ENCODE measurements at regions not wholly inside any gene's neighbourhood (a gene's known extent, or its start where the extent isn't known, plus 50 kb on each side); places are given as distances from the start of the nearest gene placed in this dataset.

DNA sequence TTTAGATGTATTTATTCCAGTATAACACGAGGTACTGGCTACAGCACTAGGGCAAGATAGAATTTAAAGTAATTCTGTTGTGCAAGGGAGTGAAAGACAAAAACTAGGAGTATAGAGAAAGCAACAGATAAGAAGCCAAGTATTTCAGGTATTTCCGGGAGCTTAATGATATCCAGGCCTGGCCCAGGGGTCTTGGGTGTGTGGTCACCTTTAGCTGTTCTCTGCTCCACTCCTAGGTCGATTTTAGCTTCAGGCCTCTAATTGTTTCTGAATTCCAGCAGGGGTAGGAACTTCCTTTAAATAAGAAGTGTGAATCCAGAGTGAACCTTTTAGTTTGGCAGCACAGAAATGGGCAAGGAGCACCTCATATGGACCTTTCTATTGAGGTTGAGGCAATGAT, 342.3 kb upstream of the MYT1L start:
- Mint-ChIP-seq H3K9me3 (no peaks in the 10 kb centered on the region), H3K36me3 (no peaks in the 10 kb centered on the region), H3K27ac (no peak overlapping the region), H3K27me3 (peaks cover 0 to 1% of the 10 kb centered on the region in 2 donors), H3K4me3 (no peak overlapping the region), H3K4me1 (no peaks in the 10 kb centered on the region)
- no peak for DNase-seq
- ChIA-PET CTCF (no interaction called here), POLR2A (no interaction called here)
- Histone ChIP-seq H3K4me3 (ENCODE audit: low read length) (no peak overlapping the region), H3K27ac (ENCODE audit: low read depth, low read length) (no peak overlapping the region), H3K9me3 (ENCODE audit: low read length) (no peaks in the 10 kb centered on the region), H3K36me3 (ENCODE audit: insufficient read depth, low read length) (no peaks in the 10 kb centered on the region), H3K27me3 (ENCODE audit: insufficient read depth, low read length, poor library complexity, severe bottlenecking) (no peaks in the 10 kb centered on the region), H3K4me1 (ENCODE audit: insufficient read depth, low read length) (no peaks in the 10 kb centered on the region)

DNA sequence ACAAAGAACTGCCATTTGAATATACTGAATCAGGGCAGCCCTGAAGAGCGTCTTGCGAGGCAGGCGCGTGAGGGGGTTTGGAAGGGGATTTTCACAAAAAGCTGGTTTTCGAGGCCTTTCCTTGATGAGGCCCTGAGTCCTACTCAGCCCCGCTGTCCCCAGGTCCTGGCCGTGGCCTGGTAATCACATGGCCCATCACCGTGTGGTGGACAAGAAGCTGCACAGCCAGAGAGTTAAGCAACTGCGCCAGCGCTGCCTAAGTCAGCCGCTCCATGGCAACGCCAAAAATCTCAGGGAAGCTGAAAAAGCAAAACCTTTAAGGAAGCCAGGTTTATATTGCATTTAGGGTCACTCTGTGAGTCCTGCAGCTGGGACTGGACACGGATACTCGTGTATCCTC, 341.2 kb upstream of the MYT1L start:
- CTCF ChIA-PET, result no interaction called here

DNA sequence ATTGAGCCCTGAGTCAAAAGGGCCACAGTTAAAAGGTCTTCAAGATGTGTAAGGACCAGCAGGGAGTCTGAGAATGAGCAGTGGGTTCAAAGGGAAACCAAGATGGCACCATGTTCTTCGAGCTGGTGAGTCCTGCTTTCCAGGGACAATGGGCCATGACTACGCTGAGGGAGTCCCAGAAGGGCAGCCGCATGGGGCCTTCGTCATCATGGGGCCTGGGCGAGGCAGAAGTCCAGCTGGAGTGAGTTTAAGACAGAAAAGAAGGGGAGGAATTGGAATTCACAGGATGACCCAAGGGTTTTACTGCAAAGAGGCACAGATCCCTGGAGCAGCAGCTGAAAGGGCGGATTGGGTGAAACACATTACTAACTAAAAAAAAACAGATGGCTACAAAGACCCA, 340.8 kb upstream of the MYT1L start:
- Histone ChIP-seq H3K4me3 (ENCODE audit: low read length) (no peak overlapping the region), H3K9me3 (ENCODE audit: low read length) (no peaks in the 10 kb centered on the region), H3K27me3 (ENCODE audit: insufficient read depth, low read length, poor library complexity, severe bottlenecking) (no peaks in the 10 kb centered on the region), H3K36me3 (ENCODE audit: insufficient read depth, low read length) (no peaks in the 10 kb centered on the region), H3K4me1 (ENCODE audit: insufficient read depth, low read length) (no peaks in the 10 kb centered on the region), H3K27ac (ENCODE audit: low read depth, low read length) (no peak overlapping the region)
- no peak for DNase-seq
- CTCF ChIA-PET, result no interaction called here
- H3K9me3 Mint-ChIP-seq, result no peaks in the 10 kb centered on the region
- no peaks in the 10 kb centered on the region for H3K4me1 Mint-ChIP-seq
- POLR2A ChIA-PET, result no interaction called here
- H3K27ac Mint-ChIP-seq, result no peak overlapping the region
- H3K27me3 Mint-ChIP-seq, result peaks cover 0 to 1% of the 10 kb centered on the region in 2 donors
- H3K36me3 Mint-ChIP-seq, result no peaks in the 10 kb centered on the region
- H3K4me3 Mint-ChIP-seq, result no peak overlapping the region

More for the DNA sequence above, 341.2 kb upstream of the MYT1L start:
- Histone ChIP-seq H3K9me3 (ENCODE audit: low read length) (no peaks in the 10 kb centered on the region), H3K4me3 (ENCODE audit: low read length) (no peak overlapping the region), H3K36me3 (ENCODE audit: insufficient read depth, low read length) (no peaks in the 10 kb centered on the region), H3K27me3 (ENCODE audit: insufficient read depth, low read length, poor library complexity, severe bottlenecking) (no peaks in the 10 kb centered on the region), H3K27ac (ENCODE audit: low read depth, low read length) (no peak overlapping the region), H3K4me1 (ENCODE audit: insufficient read depth, low read length) (no peaks in the 10 kb centered on the region)
- H3K27me3 Mint-ChIP-seq, result peaks cover 0 to 1% of the 10 kb centered on the region in 2 donors
- H3K27ac Mint-ChIP-seq, result no peak overlapping the region
- DNase-seq, result no peak
- no peaks in the 10 kb centered on the region for H3K36me3 Mint-ChIP-seq
- H3K4me1 Mint-ChIP-seq, result no peaks in the 10 kb centered on the region
- H3K9me3 Mint-ChIP-seq, result no peaks in the 10 kb centered on the region
- no peak overlapping the region for H3K4me3 Mint-ChIP-seq
- POLR2A ChIA-PET, result no interaction called here

DNA sequence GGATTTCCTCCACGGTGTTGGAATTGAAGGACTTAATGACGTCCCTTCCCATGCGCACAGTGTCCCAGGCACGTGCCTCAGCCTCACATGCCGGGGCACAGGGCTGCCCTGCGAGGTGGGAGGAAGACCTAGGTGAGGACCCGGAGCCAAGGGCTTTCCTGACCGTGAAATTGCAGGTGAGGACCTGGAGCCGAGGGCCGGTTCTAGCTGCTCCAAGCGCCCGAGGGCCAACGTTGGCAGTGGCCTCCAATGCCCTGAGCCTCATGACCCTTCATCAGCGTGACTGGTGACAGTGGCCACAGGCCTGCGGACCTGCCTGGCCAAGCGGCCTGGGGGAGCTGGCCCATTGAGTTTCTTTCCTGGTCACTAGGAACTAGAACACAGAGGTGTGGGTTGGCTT, 338.2 kb upstream of the MYT1L start:
- H3K4me1 ChIP-seq (ENCODE audit: insufficient read depth, low read length), result no peaks in the 10 kb centered on the region
- Mint-ChIP-seq H3K36me3 (no peaks in the 10 kb centered on the region), H3K27ac (no peak overlapping the region), H3K4me3 (no peak overlapping the region), H3K4me1 (no peaks in the 10 kb centered on the region), H3K27me3 (peaks cover 0 to 1% of the 10 kb centered on the region in 2 donors), H3K9me3 (peaks cover 0 to 1% (median 0%) of the 10 kb centered on the region in 5 donors)
- H3K4me3 ChIP-seq (ENCODE audit: low read length), result no peak overlapping the region
- H3K9me3 ChIP-seq (ENCODE audit: low read length), result no peaks in the 10 kb centered on the region
- POLR2A ChIA-PET, result no interaction called here
- no peak overlapping the region for H3K27ac ChIP-seq (ENCODE audit: low read depth, low read length)
- no peaks in the 10 kb centered on the region for H3K36me3 ChIP-seq (ENCODE audit: insufficient read depth, low read length)
- CTCF ChIA-PET, result no interaction called here
- no peaks in the 10 kb centered on the region for H3K27me3 ChIP-seq (ENCODE audit: insufficient read depth, low read length, poor library complexity, severe bottlenecking)
- DNase-seq, result no peak

DNA sequence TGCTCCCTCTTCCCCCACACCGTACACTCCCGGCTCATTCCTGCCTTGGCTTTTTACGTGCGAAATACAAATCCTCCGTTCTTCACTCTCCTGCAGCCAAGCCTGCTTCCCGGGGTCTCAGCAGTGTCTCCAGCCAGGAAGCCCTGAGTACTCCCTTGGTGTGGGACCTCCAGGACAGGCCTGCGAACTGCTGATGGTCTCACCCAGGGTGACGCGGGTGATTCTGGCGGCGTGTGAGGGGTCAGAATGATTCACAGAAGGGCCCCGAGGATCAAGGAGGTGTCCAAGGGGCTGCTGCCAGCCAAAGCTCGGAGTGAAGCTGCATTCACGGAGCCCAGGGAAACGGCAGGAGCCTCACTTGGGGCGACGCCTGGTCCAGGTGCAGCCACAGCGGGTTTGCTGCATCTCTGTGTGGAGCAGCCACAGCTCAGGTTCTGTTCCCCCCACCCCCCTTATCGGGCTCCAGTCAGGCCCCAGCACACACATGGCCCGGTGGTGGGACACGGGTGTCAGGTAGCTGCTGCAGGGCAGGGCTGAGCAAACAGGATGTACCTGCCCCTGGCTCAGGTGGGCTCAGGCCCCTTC, 337.7 kb upstream of the MYT1L start:
- peaks cover 0 to 1% (median 0%) of the 10 kb centered on the region in 5 donors for H3K9me3 Mint-ChIP-seq
- H3K27ac Mint-ChIP-seq, result no peak overlapping the region
- no peak overlapping the region for H3K4me3 Mint-ChIP-seq
- DNase-seq, result no peak
- Histone ChIP-seq H3K4me1 (ENCODE audit: insufficient read depth, low read length) (no peaks in the 10 kb centered on the region), H3K36me3 (ENCODE audit: insufficient read depth, low read length) (no peaks in the 10 kb centered on the region), H3K27me3 (ENCODE audit: insufficient read depth, low read length, poor library complexity, severe bottlenecking) (no peaks in the 10 kb centered on the region), H3K4me3 (ENCODE audit: low read length) (no peak overlapping the region), H3K9me3 (ENCODE audit: low read length) (no peaks in the 10 kb centered on the region), H3K27ac (ENCODE audit: low read depth, low read length) (no peak overlapping the region)
- H3K36me3 Mint-ChIP-seq, result no peaks in the 10 kb centered on the region
- H3K4me1 Mint-ChIP-seq, result no peaks in the 10 kb centered on the region
- ChIA-PET CTCF (no interaction called here), POLR2A (no interaction called here)
- peaks cover 0 to 1% of the 10 kb centered on the region in 2 donors for H3K27me3 Mint-ChIP-seq

DNA sequence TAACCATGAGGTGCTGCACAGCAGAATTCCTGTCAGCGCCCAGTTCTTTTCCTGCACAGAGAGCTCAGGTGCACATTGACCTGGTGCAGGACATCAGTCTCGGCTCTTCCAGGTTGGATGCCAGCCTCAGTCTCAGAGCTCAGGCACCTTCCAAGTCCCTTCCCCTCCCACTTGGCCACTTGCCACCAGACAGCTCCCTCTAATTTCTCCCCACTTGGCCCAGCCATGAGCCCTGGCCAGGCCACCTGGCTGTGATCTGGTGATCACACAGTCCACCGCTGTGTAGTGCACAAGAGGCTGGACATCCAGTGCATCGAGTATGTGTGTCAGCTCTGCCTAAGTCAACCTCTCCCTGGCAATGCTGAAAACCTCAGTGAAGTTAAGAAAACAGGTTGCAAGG, 336.6 kb upstream of the MYT1L start:
- Histone ChIP-seq H3K27ac (ENCODE audit: low read depth, low read length) (no peak overlapping the region), H3K9me3 (ENCODE audit: low read length) (no peaks in the 10 kb centered on the region), H3K4me1 (ENCODE audit: insufficient read depth, low read length) (no peaks in the 10 kb centered on the region), H3K36me3 (ENCODE audit: insufficient read depth, low read length) (no peaks in the 10 kb centered on the region), H3K27me3 (ENCODE audit: insufficient read depth, low read length, poor library complexity, severe bottlenecking) (no peaks in the 10 kb centered on the region), H3K4me3 (ENCODE audit: low read length) (no peak overlapping the region)
- Mint-ChIP-seq H3K4me3 (no peak overlapping the region), H3K9me3 (peaks cover 0 to 1% (median 0%) of the 10 kb centered on the region in 5 donors), H3K27ac (no peak overlapping the region), H3K4me1 (no peaks in the 10 kb centered on the region), H3K27me3 (no peaks in the 10 kb centered on the region), H3K36me3 (no peaks in the 10 kb centered on the region)
- ChIA-PET CTCF (no interaction called here), POLR2A (no interaction called here)
- DNase-seq, result no peak

DNA sequence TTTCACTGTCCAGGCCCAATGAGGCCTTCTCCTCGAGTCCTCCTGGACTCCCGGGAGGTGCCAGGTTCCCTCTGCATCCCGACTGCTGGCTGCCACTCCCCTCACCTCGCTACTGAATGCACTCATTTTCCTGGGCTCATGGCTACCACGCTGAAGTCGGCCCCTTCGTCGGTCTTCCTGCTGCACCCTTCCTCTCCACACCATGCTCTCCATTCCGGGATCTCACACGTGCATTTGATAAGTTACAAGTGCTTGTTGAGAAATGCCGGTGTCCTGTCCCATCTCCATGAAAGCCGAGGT, 334.7 kb upstream of the MYT1L start:
- no peak overlapping the region for H3K4me3 ChIP-seq (ENCODE audit: low read length)
- H3K27me3 ChIP-seq (ENCODE audit: insufficient read depth, low read length, poor library complexity, severe bottlenecking), result no peaks in the 10 kb centered on the region
- H3K27ac Mint-ChIP-seq, result no peak overlapping the region
- no peaks in the 10 kb centered on the region for H3K4me1 Mint-ChIP-seq
- H3K27me3 Mint-ChIP-seq, result no peaks in the 10 kb centered on the region
- H3K9me3 ChIP-seq (ENCODE audit: low read length), result no peaks in the 10 kb centered on the region
- ChIA-PET POLR2A (no interaction called here), CTCF (no interaction called here)
- peaks cover 0 to 2% (median 1%) of the 10 kb centered on the region in 5 donors for H3K9me3 Mint-ChIP-seq
- H3K36me3 ChIP-seq (ENCODE audit: insufficient read depth, low read length), result no peaks in the 10 kb centered on the region
- H3K4me1 ChIP-seq (ENCODE audit: insufficient read depth, low read length), result no peaks in the 10 kb centered on the region
- no peak overlapping the region for H3K27ac ChIP-seq (ENCODE audit: low read depth, low read length)
- no peak for DNase-seq
- no peaks in the 10 kb centered on the region for H3K36me3 Mint-ChIP-seq
- no peak overlapping the region for H3K4me3 Mint-ChIP-seq

DNA sequence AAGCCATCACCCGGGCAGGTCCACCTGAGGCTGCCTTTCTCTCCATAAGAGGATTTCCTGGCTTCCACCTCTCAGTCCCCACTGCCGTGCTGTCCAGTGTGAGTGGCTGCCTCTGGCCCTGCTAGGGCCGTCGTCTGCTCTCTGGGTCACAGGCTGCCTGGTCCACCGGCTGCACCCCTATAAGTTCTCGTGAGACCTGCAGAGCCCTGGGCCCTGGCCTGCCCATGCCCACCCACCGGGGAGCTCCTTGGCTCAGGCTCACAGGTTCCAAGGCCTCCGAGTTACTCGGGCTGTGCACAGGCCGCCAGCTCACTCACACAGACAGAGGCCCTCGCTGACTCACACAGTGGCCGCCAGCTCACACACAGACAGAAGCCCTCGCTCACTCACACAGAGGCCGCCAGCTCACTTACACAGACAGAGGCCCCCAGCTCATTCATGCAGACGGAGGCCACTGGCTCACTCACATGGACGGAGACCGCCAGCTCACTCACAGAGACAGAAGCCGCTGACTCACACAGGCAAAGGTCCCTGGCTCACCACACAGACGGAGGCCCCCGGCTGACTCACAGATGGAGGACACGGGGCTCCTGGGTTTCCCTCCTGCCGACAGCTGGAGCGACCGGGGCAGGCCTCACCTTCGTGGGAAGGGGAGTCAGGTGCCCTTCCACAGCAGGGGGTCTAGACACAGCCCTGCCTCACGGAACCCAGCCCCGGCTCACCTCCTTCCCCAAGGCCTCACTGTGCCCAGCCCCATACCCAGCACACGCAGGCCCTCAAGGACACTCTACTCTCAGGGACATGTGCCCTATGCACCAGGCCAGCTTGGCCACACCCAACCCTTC, 334.1 kb upstream of the MYT1L start:
- Mint-ChIP-seq H3K4me3 (no peak overlapping the region), H3K9me3 (peaks cover 0 to 2% (median 1%) of the 10 kb centered on the region in 5 donors), H3K27ac (no peak overlapping the region), H3K27me3 (no peaks in the 10 kb centered on the region), H3K4me1 (no peaks in the 10 kb centered on the region), H3K36me3 (no peaks in the 10 kb centered on the region)
- no peak overlapping the region for H3K4me3 ChIP-seq (ENCODE audit: low read length)
- POLR2A ChIA-PET, result no interaction called here
- DNase-seq, result no peak
- CTCF ChIA-PET, result no interaction called here
- no peak overlapping the region for H3K27ac ChIP-seq (ENCODE audit: low read depth, low read length)
- no peaks in the 10 kb centered on the region for H3K27me3 ChIP-seq (ENCODE audit: insufficient read depth, low read length, poor library complexity, severe bottlenecking)
- no peaks in the 10 kb centered on the region for H3K36me3 ChIP-seq (ENCODE audit: insufficient read depth, low read length)
- no peaks in the 10 kb centered on the region for H3K9me3 ChIP-seq (ENCODE audit: low read length)
- H3K4me1 ChIP-seq (ENCODE audit: insufficient read depth, low read length), result no peaks in the 10 kb centered on the region
